Mesodermal cell (in vitro differentiated cells): ENCODE measurements at regions not wholly inside any gene's neighbourhood (a gene's known extent, or its start where the extent isn't known, plus 50 kb on each side); places are given as distances from the start of the nearest gene placed in this dataset.

Source experiments
- H3K27ac ChIP-seq: 2 replicates; pipeline ENCODE4 v1.7.0; 2013; ENCODE audit warnings: mild to moderate bottlenecking, low read depth, low read length, moderate library complexity; ENCODE audit not compliant: severe bottlenecking
- H3K36me3 ChIP-seq: 2 replicates; pipeline ENCODE4 v1.7.1; 2013; ENCODE audit warnings: mild to moderate bottlenecking, low read length, moderate library complexity; ENCODE audit not compliant: control insufficient read depth, insufficient read depth
- H3K4me1 ChIP-seq: one replicate; pipeline ENCODE4 v1.7.1; 2013; ENCODE audit warnings: mild to moderate bottlenecking, low read length; ENCODE audit not compliant: insufficient read depth, control insufficient read depth, poor library complexity, severe bottlenecking
- H3K4me3 ChIP-seq: 2 replicates; pipeline ENCODE4 v1.7.0; 2013; ENCODE audit warnings: low read length, control low read depth, mild to moderate bottlenecking; ENCODE audit not compliant: insufficient read depth, poor library complexity, severe bottlenecking; ENCODE audit errors: extremely low read depth
- H3K9me3 ChIP-seq: 2 replicates; pipeline ENCODE4 v1.7.1; 2013; ENCODE audit warnings: mild to moderate bottlenecking, low read length, moderate library complexity; ENCODE audit not compliant: control insufficient read depth
- WGBS, 2 experiments: methylation state at CpG; one replicate each; pipeline ENCODE4 v1.1.5; 2013; ENCODE audit warnings: missing lambda C conversion rate in 2 of 2; ENCODE audit not compliant: insufficient coverage in 2 of 2; 5-methylcytosine and 5-hydroxymethylcytosine counted together

DNA sequence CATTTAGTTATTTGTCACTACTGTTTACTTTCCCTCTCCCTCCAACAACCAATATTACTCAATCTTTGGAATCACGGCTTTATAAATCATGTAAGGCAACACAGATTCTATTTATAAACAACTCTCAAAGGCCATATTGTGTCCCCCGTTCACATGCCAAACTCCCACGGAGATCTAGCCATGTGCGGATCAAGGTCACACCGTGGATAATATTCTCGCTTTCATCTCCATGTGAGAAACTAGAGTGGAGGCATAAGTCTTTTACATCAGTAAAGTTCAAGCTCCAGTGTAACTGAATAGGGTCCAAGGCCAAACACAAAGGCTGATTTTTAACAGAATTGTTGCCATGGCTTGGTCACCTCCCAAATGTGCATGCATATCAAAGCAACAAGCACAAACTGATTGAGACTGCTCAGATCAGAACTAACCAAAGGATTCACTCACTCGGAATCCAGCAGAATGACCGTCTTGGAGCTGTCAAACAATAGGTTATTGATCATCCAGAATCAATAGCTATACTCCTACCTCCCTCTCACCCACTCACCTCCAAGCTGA, 569.5 kb upstream of the LRRN3 start:
- Histone ChIP-seq H3K4me1 (no peaks in the 10 kb centered on the region), H3K4me3 (no peak overlapping the region), H3K9me3 (peaks cover 6% of the 10 kb centered on the region), H3K36me3 (no peaks in the 10 kb centered on the region), H3K27ac (no peak overlapping the region)
- WGBS, 2 experiments = 81 to 92% methylated on average over 6 to 7 of the region's 8 CpGs

DNA sequence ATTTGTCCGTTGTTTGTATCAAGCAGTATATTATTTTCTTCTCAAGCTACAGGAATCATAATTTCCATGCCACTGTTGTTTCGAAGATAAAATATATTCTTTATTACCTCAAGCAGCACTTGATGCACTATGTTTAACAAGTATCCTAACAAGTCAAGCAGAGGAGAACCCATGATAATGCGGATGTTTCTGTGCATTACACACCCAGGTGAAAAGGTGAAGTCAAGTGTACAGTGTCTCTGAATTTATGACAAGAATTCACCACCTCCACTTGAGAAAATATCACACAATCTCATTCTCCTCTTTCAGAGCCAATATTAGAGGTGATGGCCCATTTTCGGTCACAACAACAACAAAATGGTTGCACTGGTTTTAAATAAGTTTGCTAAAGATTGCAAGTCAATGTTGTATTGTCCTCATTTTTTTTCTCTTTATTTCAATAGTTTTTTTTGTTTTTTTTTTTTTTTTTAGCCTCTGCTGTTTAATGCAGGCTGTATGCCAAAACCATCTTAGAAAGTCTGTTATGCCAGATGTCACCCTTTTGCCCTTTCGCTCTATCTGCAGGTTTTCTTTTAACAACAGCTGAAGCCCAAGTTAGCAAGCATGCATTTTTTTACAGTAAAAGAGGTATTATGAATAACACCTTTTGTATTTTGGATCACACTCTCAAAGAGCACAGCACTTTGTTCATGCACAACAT, 568.7 kb upstream of the LRRN3 start:
- Histone ChIP-seq H3K27ac (no peak overlapping the region), H3K4me1 (no peaks in the 10 kb centered on the region)
- WGBS, 2 experiments = 0 to 88% methylated on average over 1 of the region's 5 CpGs

DNA sequence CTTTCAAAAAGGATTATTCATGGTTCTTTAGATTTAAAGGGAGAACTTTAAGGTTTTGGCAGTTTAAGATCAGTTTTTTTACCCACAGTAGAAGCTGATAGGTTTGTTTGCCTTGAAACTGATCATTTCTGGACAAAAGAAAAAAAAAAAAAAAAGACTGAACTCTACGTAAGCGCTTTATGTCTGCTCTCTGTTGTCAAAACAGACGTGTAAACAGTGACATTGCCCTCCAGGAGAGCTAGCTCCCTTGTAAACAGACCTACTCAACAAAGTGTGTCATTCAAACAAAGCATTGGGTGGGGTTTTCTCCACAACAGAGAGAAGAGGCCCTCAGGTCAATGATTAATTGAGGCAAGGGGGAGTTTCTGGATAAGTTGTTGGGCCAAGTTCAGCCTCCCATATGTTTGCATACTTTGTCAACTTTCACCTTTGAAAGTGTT, 568.1 kb upstream of the LRRN3 start:
- H3K4me3 ChIP-seq = no peak overlapping the region
- no peak overlapping the region for H3K27ac ChIP-seq
- WGBS, 2 experiments = 72 to 100% methylated on average over 2 to 3 of the region's 3 CpGs
- H3K9me3 ChIP-seq = peaks cover 6% of the 10 kb centered on the region
- no peaks in the 10 kb centered on the region for H3K36me3 ChIP-seq
- no peaks in the 10 kb centered on the region for H3K4me1 ChIP-seq

More for the DNA sequence above, 568.7 kb upstream of the LRRN3 start:
- Histone ChIP-seq H3K4me3 (no peak overlapping the region), H3K9me3 (peaks cover 6% of the 10 kb centered on the region), H3K36me3 (no peaks in the 10 kb centered on the region)

DNA sequence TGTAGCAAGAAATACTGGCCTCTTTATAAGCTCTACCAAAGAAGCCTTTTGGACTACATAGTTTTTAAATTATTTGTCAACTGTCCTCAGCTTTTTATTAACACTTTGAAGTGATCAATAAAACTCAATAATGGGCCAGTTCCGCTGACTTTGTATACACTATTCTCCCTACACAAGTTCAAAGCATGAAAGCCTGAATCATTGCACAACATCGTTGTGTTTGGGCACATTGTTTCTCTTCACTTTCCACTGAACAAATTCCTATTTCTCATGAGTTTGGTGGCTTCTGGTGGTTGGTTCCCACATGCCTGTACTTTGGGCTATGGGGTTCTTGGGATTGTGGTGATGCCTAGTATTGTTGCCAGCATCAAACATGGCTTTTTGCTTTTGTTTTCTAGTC, 561.8 kb upstream of the LRRN3 start:
- Histone ChIP-seq H3K9me3 (no peaks in the 10 kb centered on the region), H3K4me1 (no peaks in the 10 kb centered on the region), H3K4me3 (no peak overlapping the region), H3K36me3 (no peaks in the 10 kb centered on the region), H3K27ac (no peak overlapping the region)
- 89 to 100% methylated on average over 1 of the region's 2 CpGs for WGBS, 2 experiments

DNA sequence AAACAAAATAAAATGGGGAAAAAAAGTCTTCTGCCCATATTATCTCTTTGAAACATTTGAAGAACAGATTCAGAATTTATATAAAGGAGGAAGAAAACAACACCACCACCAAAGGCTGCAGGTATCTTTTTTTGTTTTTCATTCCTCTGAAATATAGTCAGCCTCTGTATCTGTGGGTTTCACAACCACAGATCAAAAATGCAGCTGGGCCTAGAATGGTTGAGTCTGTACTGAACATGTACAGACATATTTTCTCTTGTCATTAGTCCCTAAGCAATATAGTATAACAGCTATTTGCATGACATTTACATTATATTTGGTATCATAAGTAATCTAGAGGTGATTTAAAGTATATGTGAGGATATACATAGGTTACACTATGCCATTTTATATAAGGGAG, 559.7 kb upstream of the LRRN3 start:
- Histone ChIP-seq H3K4me3 (no peak overlapping the region), H3K9me3 (no peaks in the 10 kb centered on the region), H3K27ac (no peak overlapping the region), H3K4me1 (no peaks in the 10 kb centered on the region), H3K36me3 (no peaks in the 10 kb centered on the region)

DNA sequence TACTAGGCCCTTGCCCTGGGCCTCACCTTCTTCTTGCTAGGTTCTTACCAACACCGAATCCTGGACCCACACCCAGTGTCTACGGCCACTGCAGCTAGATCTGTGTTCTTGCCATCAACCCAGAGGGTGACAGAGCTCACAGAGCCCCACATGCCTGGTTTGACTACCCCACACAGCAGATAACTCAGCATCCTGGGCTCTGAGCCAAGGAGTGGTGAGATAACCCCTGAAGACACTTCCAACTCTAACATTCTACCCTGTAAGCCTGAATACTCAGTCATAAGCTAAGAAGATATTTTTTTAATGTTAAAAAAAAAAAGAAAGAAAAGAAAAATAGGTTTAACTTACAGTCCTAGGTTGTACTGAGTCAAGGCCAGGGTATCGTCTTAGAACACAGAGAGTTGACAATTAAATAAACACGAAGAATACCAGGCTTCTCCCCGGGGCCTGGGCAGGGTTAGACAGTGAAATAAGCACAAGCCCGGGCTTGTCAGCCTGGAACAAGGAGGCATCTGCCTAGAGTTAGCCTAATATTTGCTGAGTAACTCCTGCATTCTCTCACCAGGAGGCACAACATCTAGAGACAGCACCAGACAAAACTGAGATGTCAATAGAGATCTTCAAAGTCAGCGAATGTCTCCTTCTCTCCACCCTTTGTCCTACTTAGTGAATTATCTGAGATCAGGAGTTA, 556.5 kb upstream of the LRRN3 start:
- Histone ChIP-seq H3K9me3 (no peaks in the 10 kb centered on the region), H3K36me3 (no peaks in the 10 kb centered on the region), H3K4me1 (no peaks in the 10 kb centered on the region), H3K4me3 (no peak overlapping the region), H3K27ac (no peak overlapping the region)
- 89 to 93% methylated on average over 6 to 7 of the region's 7 CpGs for WGBS, 2 experiments

DNA sequence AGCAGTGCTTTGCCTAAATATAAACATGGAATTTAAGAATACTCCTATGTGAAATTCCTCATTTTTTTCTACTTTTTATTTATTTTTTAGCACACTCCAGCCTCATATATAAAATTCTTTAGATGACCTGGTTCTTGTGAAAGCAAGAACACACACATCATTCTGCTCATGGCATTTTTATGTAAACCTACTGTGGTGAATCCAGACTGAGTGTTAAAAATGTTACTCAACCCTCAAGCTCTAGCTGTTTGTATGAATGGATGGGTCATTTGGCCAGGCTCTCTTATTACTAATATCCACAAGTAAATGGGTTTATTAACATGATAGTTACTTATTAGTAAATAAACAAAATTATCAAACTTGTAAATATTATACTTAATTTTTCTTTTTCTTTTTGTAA, 551.7 kb upstream of the LRRN3 start:
- H3K4me3 ChIP-seq = no peak overlapping the region
- H3K4me1 ChIP-seq = peaks cover 4% of the 10 kb centered on the region
- no peaks in the 10 kb centered on the region for H3K9me3 ChIP-seq
- no peaks in the 10 kb centered on the region for H3K36me3 ChIP-seq
- no peak overlapping the region for H3K27ac ChIP-seq

DNA sequence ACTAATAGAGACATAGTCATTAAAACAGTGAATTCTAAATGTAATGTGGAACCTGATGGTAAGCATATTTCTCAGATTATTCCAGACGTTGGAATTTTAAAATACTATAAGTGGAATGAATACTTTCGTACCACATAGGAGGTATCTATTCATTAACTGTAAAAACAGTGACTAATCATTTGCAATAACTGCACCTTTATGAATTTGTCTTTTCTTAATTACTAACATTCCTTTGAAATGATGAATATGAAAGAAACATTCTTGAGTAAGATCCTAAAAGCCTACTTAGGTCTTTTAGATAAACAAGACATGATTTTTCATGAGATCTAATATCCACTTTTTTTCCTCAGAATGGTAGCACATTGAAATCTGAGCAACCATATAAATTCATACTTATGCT, 549.0 kb upstream of the LRRN3 start:
- no CpG with 5 or more reads among the region's 2 CpGs for WGBS, 2 experiments
- Histone ChIP-seq H3K9me3 (no peaks in the 10 kb centered on the region), H3K4me1 (peaks cover 4% of the 10 kb centered on the region), H3K4me3 (no peak overlapping the region), H3K27ac (no peak overlapping the region), H3K36me3 (no peaks in the 10 kb centered on the region)

DNA sequence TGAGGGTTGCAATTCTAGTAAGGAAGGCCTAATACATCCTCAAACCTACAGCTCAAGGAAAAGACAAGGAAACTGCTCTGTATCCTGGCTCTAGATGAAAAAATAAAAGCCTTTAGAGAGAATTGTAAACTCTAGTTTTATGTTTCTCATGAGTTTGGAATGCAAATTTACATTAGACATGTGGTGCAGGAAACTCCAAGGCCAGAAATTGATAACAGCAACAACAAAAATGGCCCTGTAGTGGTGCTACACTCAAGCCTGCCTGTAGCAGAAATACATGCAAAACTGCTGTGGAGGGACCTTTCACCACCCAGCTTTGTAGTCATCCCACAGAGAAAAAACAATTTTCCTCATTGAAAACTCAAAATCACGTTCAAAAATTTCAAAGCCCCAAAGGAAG, 546.7 kb upstream of the LRRN3 start:
- WGBS, 2 experiments = 100% methylated on average over 1 of the region's 1 CpG; no CpG with 5 or more reads in 1 of the 2 experiments
- peaks cover 4% of the 10 kb centered on the region for H3K4me1 ChIP-seq
- no peak overlapping the region for H3K4me3 ChIP-seq
- H3K36me3 ChIP-seq = no peaks in the 10 kb centered on the region
- H3K9me3 ChIP-seq = no peaks in the 10 kb centered on the region
- no peak overlapping the region for H3K27ac ChIP-seq

DNA sequence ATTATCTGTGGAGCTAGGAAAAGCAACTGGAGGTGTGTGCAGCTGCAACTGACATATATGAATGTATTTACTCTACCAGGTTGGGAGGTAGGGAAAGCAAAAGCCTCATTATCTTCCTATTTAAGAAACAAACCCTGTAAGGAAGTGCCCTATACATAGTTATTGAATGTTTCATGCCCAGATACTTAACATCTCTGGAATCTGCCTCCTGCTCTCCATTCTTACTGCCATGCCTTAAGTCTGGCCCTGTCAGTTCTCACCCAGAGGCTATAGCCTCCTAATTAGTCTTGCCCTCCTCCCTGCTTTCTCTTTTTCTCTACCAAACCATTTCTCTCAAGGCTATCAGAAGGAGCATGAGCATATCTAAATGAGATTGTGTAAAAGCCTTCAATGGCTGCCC, 542.6 kb upstream of the LRRN3 start:
- H3K4me1 ChIP-seq = peaks cover 4% of the 10 kb centered on the region
- H3K4me3 ChIP-seq = no peak overlapping the region
- no peak overlapping the region for H3K27ac ChIP-seq
- H3K36me3 ChIP-seq = no peaks in the 10 kb centered on the region
- no peaks in the 10 kb centered on the region for H3K9me3 ChIP-seq

DNA sequence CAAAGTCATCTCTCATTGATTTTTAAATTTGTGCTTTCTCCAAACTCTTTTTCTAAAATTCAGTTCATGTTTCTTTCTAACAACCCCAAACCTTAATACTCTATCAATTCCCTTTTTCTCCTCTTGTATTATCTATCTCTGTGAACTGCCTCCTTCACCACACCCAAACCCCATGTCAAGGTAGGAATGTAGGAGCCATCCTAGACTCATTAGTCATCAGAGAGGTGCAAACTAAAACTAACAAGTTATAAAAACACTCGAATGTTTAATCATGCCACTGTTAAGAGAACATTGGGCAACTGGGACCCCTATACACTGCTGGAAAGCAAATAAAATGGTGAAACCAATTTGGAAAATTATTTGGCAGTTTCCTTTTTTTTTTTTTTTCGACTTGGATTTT, 533.8 kb upstream of the LRRN3 start:
- Histone ChIP-seq H3K36me3 (no peaks in the 10 kb centered on the region), H3K9me3 (peaks cover 4% of the 10 kb centered on the region), H3K27ac (no peak overlapping the region), H3K4me1 (no peaks in the 10 kb centered on the region), H3K4me3 (no peak overlapping the region)
- no CpG with 5 or more reads among the region's 2 CpGs for WGBS, 2 experiments
